ENCODE measurements at regions not wholly inside any gene's neighbourhood (a gene's known extent, or its start where the extent isn't known, plus 50 kb on each side); places are given as distances from the start of the nearest gene placed in this dataset.
"Not testable (repeated sequence)": the region's sequence is repeated elsewhere in the genome, so short reads cannot be mapped to it uniquely, and the experiment has no call there.

DNA sequence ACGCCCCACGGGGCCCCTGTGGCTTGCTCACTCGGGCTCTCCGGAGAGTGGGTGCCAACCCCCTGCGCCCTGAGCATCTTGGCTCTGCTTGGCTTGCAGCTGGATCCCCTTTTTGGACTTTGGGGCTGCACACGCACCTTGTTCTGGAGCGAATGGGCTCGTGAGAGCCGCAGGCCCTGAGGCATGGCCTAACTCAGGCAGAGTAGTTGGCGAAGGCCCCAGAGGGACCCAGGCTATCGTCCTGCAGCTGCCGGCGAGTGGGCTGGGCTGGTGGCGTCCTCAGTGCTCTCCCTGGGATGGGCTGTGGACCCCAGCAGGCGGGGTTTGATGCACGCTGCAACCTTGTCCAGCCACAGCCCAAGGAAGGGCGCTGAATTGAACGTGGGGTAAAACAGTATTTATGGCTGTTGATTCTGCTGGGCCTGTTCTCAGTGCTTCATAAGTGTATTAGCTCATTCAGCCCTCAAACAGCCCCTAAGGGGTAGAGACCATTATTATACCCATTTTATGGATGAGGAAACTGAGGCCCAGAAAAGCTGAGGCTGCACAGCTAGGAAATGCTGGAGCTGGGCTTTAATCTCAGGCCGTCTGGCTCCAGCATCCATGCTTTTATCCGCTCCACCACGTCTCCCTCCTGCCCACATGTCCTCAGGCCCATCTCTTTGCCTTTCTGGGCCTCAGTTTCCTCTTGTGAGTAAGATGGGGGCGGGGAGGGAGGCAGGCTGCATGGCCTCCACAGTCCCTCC is 171.2 kb upstream of the CIBAR2 start:
- H3K9ac ChIP-seq (ENCODE audit: insufficient read length) = no peak overlapping the region
- H3K27ac ChIP-seq = no peak overlapping the region
- H3K4me3 ChIP-seq = no peak overlapping the region
- no peaks in the 10 kb centered on the region for H3K9me3 ChIP-seq (ENCODE audit: low read depth, low read length)
- H3K36me3 ChIP-seq (ENCODE audit: insufficient read depth, low read length) = no peaks in the 10 kb centered on the region
- TF ChIP-seq POLR2AphosphoS5 (IDR thresholded peaks at IDR 0.05; ENCODE audit: borderline replicate concordance, low read depth, low read length) (no peak), FOXP2 (optimal IDR thresholded peaks at IDR 0.05; ENCODE audit: control extremely low read depth, extremely low read length, insufficient read depth) (no peak), EZH2 (IDR thresholded peaks at IDR 0.05) (no peak)
- no peak for DNase-seq (ENCODE audit: low read depth, low spot score)

DNA sequence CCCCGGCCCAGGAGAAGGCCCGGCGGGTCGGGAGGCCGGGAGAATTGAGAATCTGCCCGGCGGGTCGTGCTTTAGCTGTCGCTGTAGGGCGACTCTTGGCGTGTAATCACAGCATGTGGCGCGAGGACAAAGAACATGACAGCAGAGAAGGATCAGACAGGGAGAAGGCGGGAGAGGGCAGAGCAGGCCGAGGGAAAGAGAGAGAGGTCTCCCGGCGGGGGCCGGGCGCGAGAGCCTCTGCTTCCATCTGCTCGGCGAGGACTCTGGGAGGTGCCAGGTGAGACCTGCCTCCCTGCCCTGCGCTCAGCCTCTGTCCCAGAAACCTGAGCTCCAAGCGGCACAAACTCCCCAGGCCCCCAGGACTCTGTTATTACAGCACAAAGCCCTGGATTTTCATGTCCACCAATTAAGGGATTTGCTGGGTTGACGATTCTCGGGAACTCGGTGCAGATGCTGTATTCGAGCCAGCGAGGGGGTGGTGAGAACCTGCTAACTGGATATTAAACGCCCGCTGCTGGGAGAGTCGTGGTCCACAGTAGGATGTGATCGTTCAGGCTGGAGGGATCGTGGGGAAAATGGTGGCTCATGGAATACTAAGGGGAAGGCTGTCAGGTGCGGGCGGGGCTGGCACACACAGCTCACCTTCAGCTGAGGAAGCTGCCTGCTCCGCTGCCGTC is 172.0 kb upstream of the CIBAR2 start:
- no peaks in the 10 kb centered on the region for H3K36me3 ChIP-seq (ENCODE audit: insufficient read depth, low read length)
- TF ChIP-seq FOXP2 (optimal IDR thresholded peaks at IDR 0.05; ENCODE audit: control extremely low read depth, extremely low read length, insufficient read depth) (no peak), EZH2 (IDR thresholded peaks at IDR 0.05) (no peak), POLR2AphosphoS5 (IDR thresholded peaks at IDR 0.05; ENCODE audit: borderline replicate concordance, low read depth, low read length) (no peak)
- no peak overlapping the region for H3K4me3 ChIP-seq
- no peak overlapping the region for H3K27ac ChIP-seq
- no peaks in the 10 kb centered on the region for H3K9me3 ChIP-seq (ENCODE audit: low read depth, low read length)
- no peak overlapping the region for H3K9ac ChIP-seq (ENCODE audit: insufficient read length)
- no peak for DNase-seq (ENCODE audit: low read depth, low spot score)

DNA sequence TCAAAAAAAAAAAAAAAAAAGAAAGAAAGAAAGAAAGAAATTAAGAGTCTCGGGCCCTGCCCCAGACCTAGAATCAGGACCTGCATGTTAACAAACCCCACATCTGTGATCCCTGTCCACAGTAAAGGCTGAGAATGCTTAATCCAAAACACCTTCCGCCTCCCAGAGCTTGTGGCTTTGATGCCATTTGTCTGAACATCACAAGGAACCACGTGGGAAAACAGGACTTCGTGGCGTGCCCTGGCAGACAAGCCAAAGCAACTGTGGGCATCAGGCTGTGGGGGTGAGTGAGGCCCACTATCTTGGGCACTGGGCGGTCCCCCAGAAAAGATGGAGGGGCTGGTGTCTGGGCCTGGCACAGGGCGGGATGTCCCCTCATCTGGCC is 173.4 kb upstream of the CIBAR2 start:
- Histone ChIP-seq H3K9ac (ENCODE audit: insufficient read length) (no peak overlapping the region), H3K27ac (no peak overlapping the region)

DNA sequence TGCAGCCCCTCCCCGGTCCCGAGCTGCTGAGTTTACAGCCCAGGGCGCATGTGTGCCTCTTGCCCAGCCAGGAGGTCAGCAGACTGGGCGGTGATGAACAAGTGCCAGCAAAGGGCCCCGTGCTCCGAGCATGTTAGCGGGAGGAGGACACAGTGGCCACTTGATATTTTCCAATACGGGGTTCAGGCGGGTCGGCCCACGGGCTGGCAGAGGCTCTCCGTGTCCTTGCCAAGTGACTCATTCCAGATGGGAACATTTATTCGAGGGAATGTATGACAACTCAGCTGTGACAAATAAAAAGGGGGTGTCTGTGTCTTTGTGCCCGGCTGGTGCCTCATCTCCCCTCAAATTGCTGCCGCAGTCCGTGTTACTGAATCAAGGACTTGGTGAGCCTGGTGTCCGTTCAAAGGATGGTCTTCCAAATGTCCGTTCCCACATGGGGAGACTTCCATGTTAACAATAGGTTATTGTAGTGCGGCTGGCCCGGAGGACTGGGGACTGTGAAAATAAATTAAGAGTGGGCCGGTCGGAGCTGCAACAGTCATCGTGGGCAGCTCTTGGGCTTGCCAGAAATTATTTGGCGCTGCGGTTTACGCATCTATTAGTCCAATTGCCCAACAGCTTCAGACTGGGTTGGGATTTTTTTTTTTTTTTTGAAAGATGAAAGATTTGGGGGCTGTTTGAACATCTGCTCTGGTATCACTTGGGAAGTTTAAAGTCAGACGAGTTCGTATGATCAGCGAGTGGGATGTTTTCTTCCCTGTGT is 174.0 kb upstream of the CIBAR2 start:
- TF ChIP-seq FOXP2 (optimal IDR thresholded peaks at IDR 0.05; ENCODE audit: control extremely low read depth, extremely low read length, insufficient read depth) (no peak), EZH2 (IDR thresholded peaks at IDR 0.05) (no peak), POLR2AphosphoS5 (IDR thresholded peaks at IDR 0.05; ENCODE audit: borderline replicate concordance, low read depth, low read length) (no peak)
- no peak for DNase-seq (ENCODE audit: low read depth, low spot score)

More for the DNA sequence above, 173.4 kb upstream of the CIBAR2 start:
- no peaks in the 10 kb centered on the region for H3K36me3 ChIP-seq (ENCODE audit: insufficient read depth, low read length)
- no peak for DNase-seq (ENCODE audit: low read depth, low spot score)
- H3K4me3 ChIP-seq = no peak overlapping the region
- TF ChIP-seq POLR2AphosphoS5 (IDR thresholded peaks at IDR 0.05; ENCODE audit: borderline replicate concordance, low read depth, low read length) = no peak
- TF ChIP-seq FOXP2 (optimal IDR thresholded peaks at IDR 0.05; ENCODE audit: control extremely low read depth, extremely low read length, insufficient read depth) = no peak
- no peak for TF ChIP-seq EZH2 (IDR thresholded peaks at IDR 0.05)
- no peaks in the 10 kb centered on the region for H3K9me3 ChIP-seq (ENCODE audit: low read depth, low read length)

DNA sequence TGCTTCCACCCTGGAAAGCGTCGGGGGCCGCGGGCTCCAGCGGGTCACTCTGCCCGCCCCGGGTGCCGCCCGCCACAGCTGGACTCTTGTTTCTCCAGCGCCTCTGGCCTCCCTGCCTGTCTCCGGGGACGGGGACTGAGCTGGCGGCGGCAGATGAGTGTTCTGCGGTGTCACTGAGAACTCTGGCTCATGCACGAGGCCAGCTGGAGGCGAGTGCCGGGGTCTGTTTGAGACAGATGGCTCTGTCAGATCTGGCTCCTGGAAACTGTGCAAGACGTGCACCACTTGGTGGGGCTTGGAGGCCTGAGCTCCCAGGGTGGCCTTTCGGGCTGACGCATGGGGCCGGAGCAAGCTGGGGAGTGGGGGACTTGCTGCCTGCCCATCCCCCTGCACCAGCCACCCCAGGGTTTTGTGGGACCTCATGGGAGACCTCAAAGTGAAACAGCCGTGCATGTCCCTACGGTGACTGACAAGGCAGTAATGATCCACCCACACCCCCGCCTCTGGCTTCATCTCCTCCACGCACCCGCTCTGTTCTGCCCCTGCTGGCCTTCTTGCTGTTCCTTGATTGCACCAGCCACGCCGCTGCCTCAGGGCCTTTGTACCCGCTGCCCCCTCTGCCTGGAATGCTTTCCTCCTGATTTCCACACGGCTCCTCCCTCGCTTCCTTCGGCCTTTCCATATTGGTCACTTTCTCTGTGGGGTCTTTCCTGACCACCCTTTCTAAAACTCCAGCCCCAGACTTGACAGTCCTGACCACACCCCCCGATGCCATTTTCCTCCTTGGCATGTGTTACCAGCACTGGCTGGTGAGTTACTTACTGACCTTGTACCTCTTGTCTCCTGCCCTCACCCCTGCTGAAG is 174.9 kb upstream of the CIBAR2 start:
- Histone ChIP-seq H3K9ac (ENCODE audit: insufficient read length) (no peak overlapping the region), H3K36me3 (ENCODE audit: insufficient read depth, low read length) (no peaks in the 10 kb centered on the region), H3K4me3 (no peak overlapping the region), H3K27ac (no peak overlapping the region), H3K9me3 (ENCODE audit: low read depth, low read length) (no peaks in the 10 kb centered on the region)
- no peak for DNase-seq (ENCODE audit: low read depth, low spot score)
- TF ChIP-seq POLR2AphosphoS5 (IDR thresholded peaks at IDR 0.05; ENCODE audit: borderline replicate concordance, low read depth, low read length) (no peak), EZH2 (IDR thresholded peaks at IDR 0.05) (no peak), FOXP2 (optimal IDR thresholded peaks at IDR 0.05; ENCODE audit: control extremely low read depth, extremely low read length, insufficient read depth) (no peak)

More for the DNA sequence above, 174.0 kb upstream of the CIBAR2 start:
- Histone ChIP-seq H3K9ac (ENCODE audit: insufficient read length) (no peak overlapping the region), H3K9me3 (ENCODE audit: low read depth, low read length) (no peaks in the 10 kb centered on the region), H3K36me3 (ENCODE audit: insufficient read depth, low read length) (no peaks in the 10 kb centered on the region), H3K4me3 (no peak overlapping the region), H3K27ac (no peak overlapping the region)

DNA sequence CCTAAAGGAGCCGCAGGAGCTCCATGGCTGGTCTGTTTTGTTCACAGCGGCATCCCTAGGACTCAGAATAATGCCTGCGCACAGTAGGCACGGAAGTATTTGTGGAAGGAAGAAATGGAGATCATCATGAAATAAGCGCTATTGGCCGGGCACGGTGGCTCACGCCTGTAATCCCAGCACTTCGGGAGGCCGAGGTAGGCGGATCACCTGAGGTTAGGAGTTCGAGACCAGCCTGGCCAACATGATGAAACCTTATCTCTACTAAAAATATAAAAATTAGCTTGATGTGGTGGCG is 175.5 kb upstream of the CIBAR2 start:
- H3K9ac ChIP-seq (ENCODE audit: insufficient read length); H3K9me3 ChIP-seq (ENCODE audit: low read depth, low read length); H3K27ac ChIP-seq; DNase-seq (ENCODE audit: low read depth, low spot score); H3K36me3 ChIP-seq (ENCODE audit: insufficient read depth, low read length); H3K4me3 ChIP-seq: not testable (repeated sequence)

DNA sequence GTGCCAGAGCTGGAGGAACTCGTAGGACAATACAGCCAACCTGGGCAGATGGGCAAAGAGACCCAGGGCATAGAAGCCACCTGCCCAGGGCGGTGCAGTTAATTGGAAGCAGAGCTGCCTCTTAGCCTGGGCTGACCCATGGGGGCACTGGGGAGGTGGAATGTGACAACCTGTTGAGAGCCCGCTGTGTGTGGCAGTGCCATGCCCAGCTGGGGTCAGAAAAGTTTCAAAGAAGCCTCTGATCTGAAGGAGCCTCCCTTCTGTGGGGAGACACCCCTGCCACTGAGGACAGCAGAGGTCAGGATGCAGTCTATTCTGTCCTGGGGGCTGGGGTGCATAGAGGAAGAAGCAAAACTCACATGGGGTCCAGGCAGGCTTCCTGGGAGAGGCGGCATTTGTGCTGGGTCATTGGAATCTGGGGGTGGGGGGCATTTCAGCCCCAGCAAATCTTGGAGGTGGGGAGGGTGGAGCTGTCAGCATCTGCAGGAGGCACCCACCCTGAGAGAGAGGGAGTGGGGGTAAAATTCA is 176.1 kb upstream of the CIBAR2 start:
- TF ChIP-seq FOXP2 (optimal IDR thresholded peaks at IDR 0.05; ENCODE audit: control extremely low read depth, extremely low read length, insufficient read depth) (no peak), POLR2AphosphoS5 (IDR thresholded peaks at IDR 0.05; ENCODE audit: borderline replicate concordance, low read depth, low read length) (no peak), EZH2 (IDR thresholded peaks at IDR 0.05) (no peak)
- Histone ChIP-seq H3K9me3 (ENCODE audit: low read depth, low read length) (no peaks in the 10 kb centered on the region), H3K4me3 (no peak overlapping the region), H3K9ac (ENCODE audit: insufficient read length) (no peak overlapping the region), H3K27ac (no peak overlapping the region), H3K36me3 (ENCODE audit: insufficient read depth, low read length) (no peaks in the 10 kb centered on the region)
- no peak for DNase-seq (ENCODE audit: low read depth, low spot score)
